Thoracic aorta (tissue), 2 donors: ENCODE measurements at regions not wholly inside any gene's neighbourhood (a gene's known extent, or its start where the extent isn't known, plus 50 kb on each side); places are given as distances from the start of the nearest gene placed in this dataset.

Experiments used
- ATAC-seq: fragments of 150-250 bp; one replicate; pipeline ENCODE4 v1.8.0; 2017; ENCODE audit warnings: low read depth; ENCODE audit not compliant: insufficient number of reproducible peaks, low FRiP score
- DNase-seq: peaks from one replicate; pipeline ENCODE4 v3.0.0-alpha.2; 2020; ENCODE audit warnings: low spot score
- H3K27ac ChIP-seq, 2 donors: fragments of 200-600 bp; sonication (generic); 1 replicate in 1 of 2; 2 replicates in 1 of 2; pipeline ENCODE4 v1.5.1; 2016; ENCODE audit warnings: mild to moderate bottlenecking in 2 of 2, moderate library complexity in 2 of 2
- H3K27me3 ChIP-seq: fragments of 200-600 bp; sonication (generic); replicated peaks from 2 replicates; pipeline ENCODE4 v1.6.0; 2016; ENCODE audit warnings: mild to moderate bottlenecking; ENCODE audit not compliant: insufficient read depth
- H3K36me3 ChIP-seq: fragments of 200-600 bp; sonication (generic); one replicate; pipeline ENCODE4 v1.5.1; 2016
- H3K4me1 ChIP-seq, 2 donors: fragments of 200-600 bp; sonication (generic); 1 replicate in 1 of 2; 2 replicates in 1 of 2; pipeline versions ENCODE4 v1.5.1 to v1.6.0; 2016; ENCODE audit warnings: low read depth in 2 of 2, mild to moderate bottlenecking in 1 of 2; ENCODE audit not compliant: control insufficient read depth in 1 of 2
- H3K4me3 ChIP-seq: fragments of 200-600 bp; sonication (generic); 2 replicates; pipeline ENCODE4 v1.5.1; 2016; ENCODE audit warnings: mild to moderate bottlenecking
- H3K9me3 ChIP-seq: fragments of 200-600 bp; sonication (generic); 2 replicates; pipeline ENCODE4 v1.5.1; 2016
- TF ChIP-seq, protein P1 (sequence below): fragments of 200-600 bp; sonication (generic); IDR thresholded peaks from one replicate; pipeline ENCODE4 v1.5.1; 2019; ENCODE audit warnings: antibody characterized with exemption

DNA sequence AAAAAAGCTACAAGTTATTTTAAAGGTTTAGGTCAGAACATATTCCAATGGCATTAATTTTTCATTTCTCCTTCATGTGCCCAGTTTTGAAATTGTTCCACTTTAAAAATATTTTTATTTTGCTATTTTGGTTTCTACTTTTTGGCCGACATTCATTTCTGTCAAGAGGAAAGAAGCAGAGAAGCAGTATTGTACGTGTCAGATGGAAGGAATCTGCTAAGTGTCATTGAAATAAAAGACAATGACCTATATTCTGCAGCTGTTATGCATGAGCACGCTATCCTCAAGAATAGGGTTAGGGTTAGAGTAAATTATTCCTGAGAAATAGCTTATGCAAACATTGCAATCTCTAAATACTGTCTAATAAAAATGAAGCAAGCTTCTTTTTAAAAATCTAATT is 941.7 kb downstream of the TUSC7 start:
- DNase-seq (no peak), ATAC-seq (no peak)
- H3K36me3 ChIP-seq, result no peaks in the 10 kb centered on the region
- no peak overlapping the region for H3K27ac ChIP-seq
- TF ChIP-seq, protein P1, sequence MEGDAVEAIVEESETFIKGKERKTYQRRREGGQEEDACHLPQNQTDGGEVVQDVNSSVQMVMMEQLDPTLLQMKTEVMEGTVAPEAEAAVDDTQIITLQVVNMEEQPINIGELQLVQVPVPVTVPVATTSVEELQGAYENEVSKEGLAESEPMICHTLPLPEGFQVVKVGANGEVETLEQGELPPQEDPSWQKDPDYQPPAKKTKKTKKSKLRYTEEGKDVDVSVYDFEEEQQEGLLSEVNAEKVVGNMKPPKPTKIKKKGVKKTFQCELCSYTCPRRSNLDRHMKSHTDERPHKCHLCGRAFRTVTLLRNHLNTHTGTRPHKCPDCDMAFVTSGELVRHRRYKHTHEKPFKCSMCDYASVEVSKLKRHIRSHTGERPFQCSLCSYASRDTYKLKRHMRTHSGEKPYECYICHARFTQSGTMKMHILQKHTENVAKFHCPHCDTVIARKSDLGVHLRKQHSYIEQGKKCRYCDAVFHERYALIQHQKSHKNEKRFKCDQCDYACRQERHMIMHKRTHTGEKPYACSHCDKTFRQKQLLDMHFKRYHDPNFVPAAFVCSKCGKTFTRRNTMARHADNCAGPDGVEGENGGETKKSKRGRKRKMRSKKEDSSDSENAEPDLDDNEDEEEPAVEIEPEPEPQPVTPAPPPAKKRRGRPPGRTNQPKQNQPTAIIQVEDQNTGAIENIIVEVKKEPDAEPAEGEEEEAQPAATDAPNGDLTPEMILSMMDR, result no peak
- no peak overlapping the region for H3K4me3 ChIP-seq
- no peaks in the 10 kb centered on the region for H3K27me3 ChIP-seq
- no peaks in the 10 kb centered on the region for H3K9me3 ChIP-seq
- H3K4me1 ChIP-seq, result peaks cover 15 to 19% of the 10 kb centered on the region in 2 donors

- no peaks in the 10 kb centered on the region for H3K27me3 ChIP-seq
- DNase-seq (no peak), ATAC-seq (no peak)
- H3K36me3 ChIP-seq, result no peaks in the 10 kb centered on the region
- H3K27ac ChIP-seq, result no peak overlapping the region
- H3K4me1 ChIP-seq, result peaks cover 6% of the 10 kb centered on the region in 2 donors
- H3K9me3 ChIP-seq, result no peaks in the 10 kb centered on the region
- no peak overlapping the region for H3K4me3 ChIP-seq
- TF ChIP-seq, protein P1, result no peak
Observed at GRCh38 chr3:117656391-117656790, 946.8 kb downstream of the TUSC7 start.

GRCh38 chr3:117657278-117657677 is 947.7 kb downstream of the TUSC7 start:
- TF ChIP-seq, protein P1, result no peak
- no peaks in the 10 kb centered on the region for H3K9me3 ChIP-seq
- H3K4me1 ChIP-seq, result no peaks in the 10 kb centered on the region
- no peaks in the 10 kb centered on the region for H3K36me3 ChIP-seq
- no peak overlapping the region for H3K27ac ChIP-seq
- H3K4me3 ChIP-seq, result no peak overlapping the region
- no peaks in the 10 kb centered on the region for H3K27me3 ChIP-seq
- DNase-seq, result no peak
- ATAC-seq, result no peak

DNA sequence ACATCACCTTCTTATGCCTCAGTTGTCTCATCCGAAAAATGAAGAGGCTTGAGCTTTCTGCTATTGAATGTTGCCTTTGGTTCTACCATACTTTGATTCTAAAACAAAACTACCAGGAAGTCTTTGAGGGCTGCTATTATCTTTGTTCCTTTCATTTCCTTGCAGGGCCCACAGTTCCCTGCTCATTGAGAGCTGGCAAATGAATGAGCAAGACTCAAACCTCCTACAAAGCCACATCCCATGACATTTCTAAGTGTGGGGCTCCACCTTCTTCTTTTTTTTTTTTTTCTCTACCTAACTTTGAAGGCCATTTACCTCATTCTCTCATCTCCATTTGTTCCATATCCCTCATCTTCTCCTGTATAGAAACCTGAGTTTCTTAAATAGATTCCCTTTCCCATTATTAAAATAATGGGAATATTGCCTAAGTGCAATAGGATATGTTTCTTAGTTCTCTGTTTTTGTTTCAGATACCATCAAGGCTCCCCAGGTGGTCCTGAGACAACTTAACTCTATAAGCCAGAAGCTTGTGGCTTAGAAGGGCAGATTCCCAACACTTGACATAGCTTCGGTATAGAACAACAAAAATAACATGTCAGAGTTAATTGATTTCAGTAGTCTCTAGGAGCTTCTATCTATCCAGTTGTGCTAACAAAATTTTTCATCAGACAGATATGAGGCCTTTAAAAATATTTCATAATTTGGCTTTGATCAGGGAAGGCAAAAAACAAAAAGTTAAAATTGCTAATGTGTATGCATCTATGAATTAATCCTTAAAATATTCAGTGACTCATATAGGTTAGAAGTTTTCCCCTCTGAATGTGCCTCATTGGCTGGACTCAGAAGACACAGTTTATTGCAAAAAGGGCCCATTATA is 951.6 kb downstream of the TUSC7 start:
- Histone ChIP-seq H3K36me3 (no peaks in the 10 kb centered on the region), H3K27me3 (no peaks in the 10 kb centered on the region), H3K4me1 (no peaks in the 10 kb centered on the region), H3K27ac (no peak overlapping the region), H3K4me3 (no peak overlapping the region), H3K9me3 (no peaks in the 10 kb centered on the region)
- DNase-seq (no peak), ATAC-seq (no peak)
- TF ChIP-seq, protein P1, result no peak

GRCh38 chr3:117661818-117662095 is 952.2 kb downstream of the TUSC7 start:
- Histone ChIP-seq H3K4me3 (peak overlapping the region; percentile 30), H3K4me1 (no peaks in the 10 kb centered on the region), H3K27me3 (no peaks in the 10 kb centered on the region), H3K9me3 (no peaks in the 10 kb centered on the region), H3K36me3 (no peaks in the 10 kb centered on the region), H3K27ac (no peak overlapping the region)
- DNase-seq (no peak), ATAC-seq (no peak)
- TF ChIP-seq, protein P1, result no peak
